Effector memory CD4-positive, alpha-beta T cell (primary cell): ENCODE measurements at regions not wholly inside any gene's neighbourhood (a gene's known extent, or its start where the extent isn't known, plus 50 kb on each side); places are given as distances from the start of the nearest gene placed in this dataset.

Experiments
- DNase-seq, 3 donors: peaks; one replicate each; pipeline ENCODE4 v3.0.0-alpha.2; 2020
- H3K27ac ChIP-seq: 2 replicates; pipeline ENCODE4 v1.7.0; 2013; ENCODE audit warnings: mild to moderate bottlenecking, low read length, moderate library complexity; ENCODE audit not compliant: insufficient read depth, poor library complexity, severe bottlenecking
- H3K27me3 ChIP-seq: replicated peaks from 2 replicates; pipeline ENCODE4 v1.7.0; 2013; ENCODE audit warnings: mild to moderate bottlenecking, low read length; ENCODE audit not compliant: insufficient read depth, control insufficient read depth, poor library complexity, severe bottlenecking
- H3K36me3 ChIP-seq: 2 replicates; pipeline ENCODE4 v1.7.0; 2013; ENCODE audit warnings: mild to moderate bottlenecking, low read length, moderate library complexity; ENCODE audit not compliant: control insufficient read depth, insufficient read depth
- H3K4me1 ChIP-seq: 2 replicates; pipeline ENCODE4 v1.7.0; 2013; ENCODE audit warnings: low read length, mild to moderate bottlenecking; ENCODE audit not compliant: control insufficient read depth, insufficient read depth, poor library complexity, severe bottlenecking
- H3K4me3 ChIP-seq: 2 replicates; pipeline ENCODE4 v1.7.0; 2013; ENCODE audit warnings: low read length, low read depth, mild to moderate bottlenecking; ENCODE audit not compliant: insufficient read depth, poor library complexity, severe bottlenecking
- H3K9me3 ChIP-seq: 2 replicates; pipeline ENCODE4 v1.7.0; 2013; ENCODE audit warnings: mild to moderate bottlenecking, low read length, moderate library complexity; ENCODE audit not compliant: control insufficient read depth

- Histone ChIP-seq H3K27me3 (no peaks in the 10 kb centered on the region), H3K9me3 (no peaks in the 10 kb centered on the region), H3K4me1 (no peaks in the 10 kb centered on the region), H3K4me3 (no peak overlapping the region), H3K27ac (no peak overlapping the region), H3K36me3 (no peaks in the 10 kb centered on the region)
- no peak for DNase-seq
Observed at GRCh38 chr2:123086613-123087385, 938.3 kb upstream of the CNTNAP5 start.

- Histone ChIP-seq H3K27ac (no peak overlapping the region), H3K4me1 (no peaks in the 10 kb centered on the region), H3K36me3 (no peaks in the 10 kb centered on the region), H3K27me3 (no peaks in the 10 kb centered on the region), H3K4me3 (no peak overlapping the region), H3K9me3 (no peaks in the 10 kb centered on the region)
- no peak for DNase-seq
Observed at GRCh38 chr2:123091471-123091870, 933.6 kb upstream of the CNTNAP5 start.

GRCh38 chr2:123093199-123093598 is 931.9 kb upstream of the CNTNAP5 start:
- Histone ChIP-seq H3K36me3 (no peaks in the 10 kb centered on the region), H3K4me1 (no peaks in the 10 kb centered on the region), H3K9me3 (no peaks in the 10 kb centered on the region), H3K27ac (no peak overlapping the region), H3K4me3 (no peak overlapping the region), H3K27me3 (no peaks in the 10 kb centered on the region)
- no peak for DNase-seq

- no peaks in the 10 kb centered on the region for H3K4me1 ChIP-seq
- H3K4me3 ChIP-seq = no peak overlapping the region
- no peak overlapping the region for H3K27ac ChIP-seq
- no peaks in the 10 kb centered on the region for H3K36me3 ChIP-seq
- no peak for DNase-seq
- no peaks in the 10 kb centered on the region for H3K9me3 ChIP-seq
- no peaks in the 10 kb centered on the region for H3K27me3 ChIP-seq
Observed at GRCh38 chr2:123095219-123095835, 929.8 kb upstream of the CNTNAP5 start.

- DNase-seq = no peak
- Histone ChIP-seq H3K4me1 (no peaks in the 10 kb centered on the region), H3K4me3 (no peak overlapping the region), H3K27me3 (no peaks in the 10 kb centered on the region), H3K9me3 (no peaks in the 10 kb centered on the region), H3K27ac (no peak overlapping the region), H3K36me3 (no peaks in the 10 kb centered on the region)
Observed at GRCh38 chr2:123098619-123099018, 926.5 kb upstream of the CNTNAP5 start.

- Histone ChIP-seq H3K9me3 (no peaks in the 10 kb centered on the region), H3K4me1 (no peaks in the 10 kb centered on the region), H3K4me3 (no peak overlapping the region), H3K36me3 (no peaks in the 10 kb centered on the region), H3K27me3 (no peaks in the 10 kb centered on the region), H3K27ac (no peak overlapping the region)
- DNase-seq = no peak
Observed at GRCh38 chr2:123101434-123101833, 923.7 kb upstream of the CNTNAP5 start.

- Histone ChIP-seq H3K4me3 (no peak overlapping the region), H3K36me3 (no peaks in the 10 kb centered on the region), H3K27me3 (no peaks in the 10 kb centered on the region), H3K27ac (no peak overlapping the region), H3K9me3 (no peaks in the 10 kb centered on the region), H3K4me1 (no peaks in the 10 kb centered on the region)
- DNase-seq = no peak
Observed at GRCh38 chr2:123103902-123104301, 921.2 kb upstream of the CNTNAP5 start.

GRCh38 chr2:123116595-123116994 is 908.5 kb upstream of the CNTNAP5 start:
- H3K9me3 ChIP-seq = no peaks in the 10 kb centered on the region
- H3K4me1 ChIP-seq = no peaks in the 10 kb centered on the region
- H3K4me3 ChIP-seq = no peak overlapping the region
- no peak overlapping the region for H3K27ac ChIP-seq
- DNase-seq = no peak
- no peaks in the 10 kb centered on the region for H3K27me3 ChIP-seq
- no peaks in the 10 kb centered on the region for H3K36me3 ChIP-seq

- DNase-seq = no peak
- Histone ChIP-seq H3K9me3 (no peaks in the 10 kb centered on the region), H3K4me3 (no peak overlapping the region)
Observed at GRCh38 chr2:123127236-123127635, 897.9 kb upstream of the CNTNAP5 start.

GRCh38 chr2:123128951-123129350 is 896.1 kb upstream of the CNTNAP5 start:
- no peak overlapping the region for H3K27ac ChIP-seq
- no peaks in the 10 kb centered on the region for H3K27me3 ChIP-seq
- no peaks in the 10 kb centered on the region for H3K4me1 ChIP-seq
- H3K36me3 ChIP-seq = no peaks in the 10 kb centered on the region
- no peak for DNase-seq
- no peak overlapping the region for H3K4me3 ChIP-seq
- H3K9me3 ChIP-seq = no peaks in the 10 kb centered on the region

More at GRCh38 chr2:123127236-123127635, 897.9 kb upstream of the CNTNAP5 start:
- H3K27ac ChIP-seq = no peak overlapping the region
- H3K27me3 ChIP-seq = no peaks in the 10 kb centered on the region
- no peaks in the 10 kb centered on the region for H3K36me3 ChIP-seq
- H3K4me1 ChIP-seq = no peaks in the 10 kb centered on the region
